ENCODE measurements at regions not wholly inside any gene's neighbourhood (a gene's known extent, or its start where the extent isn't known, plus 50 kb on each side); places are given as distances from the start of the nearest gene placed in this dataset.
"Not testable (repeated sequence)": the region's sequence is repeated elsewhere in the genome, so short reads cannot be mapped to it uniquely, and the experiment has no call there.

DNA sequence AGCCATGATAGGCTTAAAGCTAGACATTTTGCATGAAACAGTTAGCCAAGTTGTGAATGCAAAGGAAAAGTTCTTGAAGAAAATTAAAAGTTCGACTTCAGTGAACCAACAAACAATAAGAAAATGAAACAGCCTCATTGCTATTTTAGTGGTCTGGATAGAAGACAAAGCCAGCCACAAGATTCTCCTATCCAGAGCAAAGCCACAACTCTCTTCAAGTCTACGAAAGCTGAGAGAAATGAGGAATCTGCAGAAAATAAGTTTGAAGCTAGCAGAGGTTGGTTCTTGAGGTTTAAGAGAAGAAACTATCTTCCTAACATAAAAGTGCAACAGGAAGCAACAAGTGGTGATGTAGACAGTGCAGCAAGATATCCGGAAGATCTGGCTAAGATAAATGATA lies 271.4 kb upstream of the GRM3 start:
- no peak for DNase-seq

- no peak for DNase-seq
Measured at GRCh38 chr7:86366946-86367345, 276.8 kb upstream of the GRM3 start.

DNA sequence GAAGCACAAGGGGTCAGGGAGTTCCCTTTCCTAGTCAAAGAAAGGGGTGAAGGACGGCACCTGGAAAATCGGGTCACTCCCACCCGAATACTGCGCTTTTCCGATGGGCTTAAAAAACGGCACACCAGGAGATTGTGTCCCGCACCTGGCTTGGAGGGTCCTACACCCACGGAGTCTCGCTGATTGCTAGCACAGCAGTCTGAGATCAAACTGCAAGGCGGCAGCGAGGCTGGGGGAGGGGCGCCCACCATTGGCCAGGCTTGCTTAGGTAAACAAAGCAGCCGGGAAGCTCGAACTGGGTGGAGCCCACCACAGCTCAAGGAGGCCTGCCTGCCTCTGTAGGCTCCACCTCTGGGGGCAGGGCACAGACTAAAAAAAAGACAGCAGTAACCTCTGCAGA lies 303.3 kb upstream of the GRM3 start:
- DNase-seq: not testable (repeated sequence)

DNA sequence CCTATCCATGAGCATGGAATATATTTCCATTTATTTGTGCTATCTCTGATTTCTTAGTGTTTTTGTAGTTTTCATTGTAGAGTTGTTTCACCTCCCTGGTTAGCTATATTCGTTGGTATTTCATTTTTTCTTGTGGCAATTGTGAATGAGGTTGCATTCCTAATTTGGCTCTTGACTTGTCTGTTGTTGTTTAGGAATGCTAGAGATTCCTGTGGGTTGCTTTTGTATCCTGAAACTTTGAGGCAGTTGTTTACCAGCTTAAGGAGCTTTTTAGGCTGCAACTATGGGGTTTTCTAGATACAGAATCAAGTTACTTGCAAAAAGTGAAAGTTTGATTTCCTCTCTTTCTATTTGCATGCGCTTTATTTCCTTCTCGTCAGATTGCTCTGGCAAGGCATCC lies 304.7 kb upstream of the GRM3 start:
- no peak for DNase-seq

GRCh38 chr7:86328801-86329433 lies 314.8 kb upstream of the GRM3 start:
- no peak for DNase-seq

DNA sequence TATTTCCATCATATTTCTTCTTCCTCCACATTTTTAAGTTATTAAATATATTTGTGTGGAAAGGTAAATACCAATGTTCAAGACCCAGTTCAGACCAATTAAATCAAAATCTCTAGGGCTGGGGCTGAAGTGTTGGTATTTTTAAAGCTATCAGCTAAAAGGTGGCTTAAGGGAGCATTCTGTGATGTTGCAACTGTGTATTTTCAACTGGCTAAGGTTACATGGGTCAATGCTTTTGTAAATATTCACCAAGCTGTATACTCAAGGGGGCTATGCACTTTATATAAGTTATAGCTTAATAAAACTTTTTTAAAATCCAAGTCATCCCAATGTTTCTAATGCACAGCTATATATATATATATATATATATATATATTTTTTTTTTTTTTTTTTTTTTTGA lies 316.9 kb upstream of the GRM3 start:
- DNase-seq: no peak

GRCh38 chr7:86320889-86321288 lies 322.8 kb upstream of the GRM3 start:
- DNase-seq: no peak

DNA sequence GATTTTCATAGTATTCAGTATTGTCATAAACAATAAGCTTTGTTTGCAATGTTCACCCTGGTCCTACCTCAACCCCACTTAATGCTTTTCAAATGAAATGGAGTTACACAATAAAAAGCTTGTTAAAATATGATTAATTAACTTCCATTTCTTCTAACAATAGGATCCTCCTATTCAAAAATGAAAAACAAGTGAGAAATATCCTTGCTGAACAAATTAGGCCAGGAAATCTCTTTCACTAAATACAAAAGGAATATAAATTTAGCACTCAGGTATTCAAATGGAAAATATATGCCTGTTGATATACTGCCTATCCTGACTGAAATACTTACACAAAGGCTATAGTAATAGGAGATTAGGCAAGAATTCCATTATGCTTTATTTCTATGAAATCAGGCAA lies 323.4 kb upstream of the GRM3 start:
- DNase-seq: no peak

DNA sequence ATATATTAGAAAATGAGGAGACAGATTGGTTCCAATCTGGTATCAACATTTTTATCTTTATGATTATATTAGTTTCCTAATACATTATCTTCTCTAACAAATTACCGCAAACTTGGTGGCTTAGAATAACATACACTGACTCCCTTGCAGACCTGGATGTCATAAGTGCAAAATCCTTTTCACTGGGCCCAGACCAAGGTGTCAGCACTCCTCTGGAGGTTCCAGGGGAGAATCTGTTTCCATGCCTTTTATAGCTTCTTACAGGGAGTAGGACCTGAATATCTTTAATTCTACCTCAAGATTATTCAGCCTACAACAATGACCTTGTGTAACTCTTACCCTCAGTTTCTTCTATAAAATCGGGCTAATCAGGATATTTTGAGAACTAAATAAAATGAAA lies 329.9 kb upstream of the GRM3 start:
- no peak for DNase-seq

DNA sequence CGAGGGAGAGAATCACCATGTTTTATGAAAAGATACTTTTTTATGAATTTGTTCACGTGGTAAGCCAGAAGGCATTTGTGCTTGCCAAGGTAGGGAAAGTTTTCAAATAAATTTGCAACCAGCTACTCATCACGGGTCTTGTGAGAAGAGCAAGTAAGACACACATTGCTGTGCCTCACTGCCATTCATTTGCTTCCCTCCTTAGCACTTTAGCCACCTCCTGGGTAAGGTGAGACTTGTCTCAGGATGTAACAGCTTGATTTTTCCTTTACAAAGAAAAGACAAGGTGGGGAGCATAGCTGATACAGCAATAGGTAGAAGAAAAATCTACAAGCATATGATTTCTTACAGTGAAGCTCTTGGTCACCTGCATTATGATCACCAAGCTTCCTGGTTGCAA lies 342.4 kb upstream of the GRM3 start:
- no peak for DNase-seq

GRCh38 chr7:86295526-86295925 lies 348.2 kb upstream of the GRM3 start:
- peak; percentile 42 for DNase-seq

DNA sequence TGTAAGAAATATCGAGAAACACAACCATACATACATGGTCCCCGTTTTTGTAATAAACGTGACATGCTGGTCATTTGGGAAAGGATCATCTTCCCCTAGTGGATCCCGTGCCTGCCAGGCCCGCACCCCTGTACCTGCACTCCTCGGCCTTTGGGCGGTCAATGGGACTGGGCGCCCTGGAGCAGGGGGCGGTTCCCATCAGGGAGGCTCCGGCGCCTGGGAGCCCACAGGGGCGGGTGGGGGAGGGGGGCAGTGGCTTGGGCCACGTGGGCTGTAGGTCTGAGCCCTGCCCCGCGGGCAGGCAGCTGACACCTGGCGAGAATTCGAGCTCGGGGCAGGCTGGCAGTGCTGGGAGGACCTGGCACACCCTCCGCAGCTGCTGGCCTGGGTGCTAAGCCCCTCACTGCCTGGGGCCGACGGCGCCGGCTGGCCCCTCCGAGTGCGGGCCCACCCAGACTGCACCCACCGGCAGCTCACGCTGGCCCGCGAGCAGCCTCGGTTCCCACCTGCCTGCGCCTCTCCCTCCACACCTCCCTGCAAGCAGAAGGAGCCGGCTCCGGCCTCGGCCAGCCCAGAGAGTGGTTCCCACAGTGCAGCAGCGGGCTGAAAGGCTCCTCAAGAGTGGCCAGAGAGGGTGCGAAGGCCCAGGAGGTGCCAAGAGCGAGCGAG lies 361.6 kb upstream of the GRM3 start:
- no peak for DNase-seq

- no peak for DNase-seq
Measured at GRCh38 chr7:86280150-86280549, 363.6 kb upstream of the GRM3 start.

GRCh38 chr7:86262781-86263180 lies 380.9 kb upstream of the GRM3 start:
- DNase-seq: no peak

DNA sequence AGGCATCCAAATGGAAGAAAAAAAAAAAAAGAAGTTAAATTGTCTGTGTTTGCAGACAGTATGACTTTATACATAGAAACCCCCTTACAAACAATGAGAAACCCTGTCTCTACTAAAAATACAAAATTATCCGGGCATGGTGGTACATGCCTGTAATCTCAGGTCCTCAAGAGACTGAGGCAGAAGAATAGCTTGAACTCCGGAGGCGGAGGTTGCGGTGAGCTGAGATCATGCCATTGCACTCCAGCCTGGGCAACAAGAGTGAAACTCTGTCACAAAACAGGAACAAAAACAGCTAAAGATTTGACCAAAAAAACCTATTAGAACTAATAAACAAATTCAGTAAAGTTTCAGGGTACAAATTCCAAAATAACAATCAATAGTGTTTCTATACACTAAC lies 385.8 kb upstream of the GRM3 start:
- DNase-seq: no peak

- no peak for DNase-seq
Measured at GRCh38 chr7:86252406-86252805, 391.3 kb upstream of the GRM3 start.

DNA sequence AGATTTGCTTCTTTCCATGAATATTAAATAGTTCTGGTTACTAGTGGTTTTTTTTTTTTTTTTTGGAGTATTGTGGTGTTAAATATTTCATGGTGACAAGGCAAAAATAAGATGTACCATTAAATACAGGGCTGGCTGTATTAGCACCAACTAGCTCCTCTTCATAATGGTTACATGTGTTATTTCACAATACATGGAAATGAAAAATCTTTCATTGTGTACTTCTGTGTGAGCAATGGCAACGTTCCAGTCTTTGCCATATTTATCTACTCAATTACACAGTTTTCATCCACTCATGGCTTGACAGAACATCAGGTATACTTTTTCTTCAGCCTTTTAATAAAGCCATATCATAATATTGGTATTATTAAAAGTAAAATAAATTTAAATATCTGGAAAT lies 394.7 kb upstream of the GRM3 start:
- no peak for DNase-seq

DNA sequence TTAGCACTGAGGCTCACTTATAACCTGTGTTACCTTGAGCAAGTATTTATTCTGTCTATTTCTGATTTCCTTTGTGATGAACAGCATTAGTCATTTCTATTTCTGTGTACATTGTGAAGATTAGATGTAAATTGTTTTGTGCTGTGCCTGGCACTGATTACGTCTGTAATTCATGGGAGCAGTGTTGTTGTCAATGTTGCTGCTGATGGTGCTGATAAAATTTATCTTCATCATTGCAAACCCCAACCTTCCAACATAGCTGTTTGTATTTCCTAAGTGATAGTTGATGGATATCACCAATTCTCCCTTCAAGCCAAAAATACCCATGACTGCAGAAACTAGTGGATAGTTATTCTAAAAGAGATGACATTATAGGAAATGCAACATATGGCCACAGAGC lies 400.5 kb upstream of the GRM3 start:
- DNase-seq: no peak

DNA sequence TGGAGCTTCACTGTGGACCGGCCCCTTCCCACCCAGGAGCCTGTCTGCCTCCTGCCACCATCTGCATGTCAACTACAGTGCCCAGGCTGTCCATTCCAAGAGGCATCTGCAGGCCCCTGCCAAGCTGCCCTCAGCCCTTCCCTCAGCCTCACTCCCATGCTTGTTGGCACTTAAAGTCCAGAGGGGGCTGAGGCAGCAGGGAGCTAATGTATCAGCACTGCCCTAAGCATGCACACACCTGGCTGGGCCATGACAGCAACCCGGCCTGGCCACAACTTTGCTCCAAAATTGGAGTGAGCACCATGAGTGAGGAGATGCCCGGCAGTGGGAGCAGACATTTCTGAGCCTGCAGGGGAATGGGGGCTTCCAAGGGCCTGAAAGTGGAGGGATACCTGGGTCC lies 417.5 kb upstream of the GRM3 start:
- DNase-seq: no peak

GRCh38 chr7:86222806-86223205 lies 420.9 kb upstream of the GRM3 start:
- DNase-seq: no peak

GRCh38 chr7:86214734-86215133 lies 429.0 kb upstream of the GRM3 start:
- DNase-seq: no peak

- no peak for DNase-seq
Measured at GRCh38 chr7:86212976-86213375, 430.7 kb upstream of the GRM3 start.

DNA sequence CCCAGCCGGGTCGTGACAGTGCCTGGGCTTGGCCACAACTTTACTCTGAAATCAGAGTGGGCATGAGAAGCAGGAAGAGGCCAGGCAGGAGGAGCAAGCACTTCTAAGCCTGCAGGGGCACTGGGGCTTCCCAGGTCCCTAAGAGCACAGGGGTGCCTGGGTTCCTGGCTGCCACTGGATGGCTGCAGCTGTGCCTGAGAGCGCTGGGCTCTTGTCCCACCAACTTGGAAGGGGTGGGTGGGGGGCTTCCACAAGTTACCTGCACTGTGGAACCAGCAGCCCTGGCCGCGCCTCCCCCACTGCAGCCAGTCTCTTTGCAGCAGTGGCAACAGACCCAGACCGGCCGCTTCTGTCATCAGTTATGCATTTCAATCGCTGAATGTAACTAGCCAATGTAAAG lies 434.7 kb upstream of the GRM3 start:
- DNase-seq: no peak

DNA sequence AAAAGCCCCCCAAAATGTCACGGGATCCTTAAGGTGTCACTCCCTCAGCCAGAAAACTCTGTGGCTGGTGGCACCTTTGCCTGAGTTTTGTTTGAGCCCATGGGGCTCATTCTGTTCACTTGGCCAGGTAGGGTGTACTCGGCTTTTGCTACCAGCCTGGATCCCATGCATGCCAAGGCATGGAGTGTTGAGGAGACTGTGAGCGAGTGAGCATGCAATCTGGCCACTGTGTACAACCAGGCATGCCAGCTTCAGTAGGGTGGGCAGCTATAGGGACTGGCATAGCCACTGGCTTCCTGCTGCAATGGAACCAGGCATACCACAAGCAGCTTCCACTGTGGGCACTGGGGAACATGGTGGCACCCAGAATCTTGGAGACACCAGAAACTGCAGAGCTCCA lies 436.0 kb upstream of the GRM3 start:
- no peak for DNase-seq

DNA sequence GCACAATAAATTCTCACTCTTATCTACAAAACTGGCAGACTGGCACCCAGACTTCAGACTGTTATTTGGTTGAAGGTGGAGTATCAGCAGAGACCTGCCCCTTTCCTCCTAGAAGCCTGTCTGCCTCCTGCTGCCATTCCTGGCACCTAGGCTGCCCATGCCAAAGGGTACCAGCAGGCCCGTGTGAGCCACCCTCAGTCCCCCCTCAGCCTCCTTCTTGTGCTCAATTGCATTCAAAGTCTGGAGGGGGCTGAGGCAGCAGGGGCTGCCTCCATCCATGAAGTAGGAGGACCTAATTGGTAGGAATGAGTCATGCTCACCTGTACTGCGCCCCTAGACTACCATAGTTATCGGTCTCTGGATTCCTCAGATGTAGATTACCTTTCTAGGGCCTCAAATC lies 440.9 kb upstream of the GRM3 start:
- no peak for DNase-seq
